ENCODE measurements at regions not wholly inside any gene's neighbourhood (a gene's known extent, or its start where the extent isn't known, plus 50 kb on each side); places are given as distances from the start of the nearest gene placed in this dataset.

- Histone ChIP-seq H3K9me3 (ENCODE audit: control insufficient read depth, insufficient read depth, low read length) (no peaks in the 10 kb centered on the region), H3K4me3 (ENCODE audit: low read depth, low read length) (no peak overlapping the region), H3K27ac (ENCODE audit: low read depth, low read length) (no peak overlapping the region), H3K27me3 (ENCODE audit: control insufficient read depth, insufficient read depth, low read length) (no peaks in the 10 kb centered on the region), H3K36me3 (ENCODE audit: control insufficient read depth, insufficient read depth, low read length) (no peaks in the 10 kb centered on the region), H3K4me1 (ENCODE audit: control insufficient read depth, insufficient read depth, low read length) (no peaks in the 10 kb centered on the region)
- peak in 3 of 6 donors; percentile 2 to 79 (median 14) for DNase-seq (ENCODE audit: low read depth in 4 of 6, low spot score in 6 of 6)
- WGBS (ENCODE audit: insufficient coverage), result 47% methylated on average over 3 of the region's 5 CpGs
These were observed 506.0 kb upstream of the CDH6 start for GRCh38 chr5:30687461-30687860.

DNA sequence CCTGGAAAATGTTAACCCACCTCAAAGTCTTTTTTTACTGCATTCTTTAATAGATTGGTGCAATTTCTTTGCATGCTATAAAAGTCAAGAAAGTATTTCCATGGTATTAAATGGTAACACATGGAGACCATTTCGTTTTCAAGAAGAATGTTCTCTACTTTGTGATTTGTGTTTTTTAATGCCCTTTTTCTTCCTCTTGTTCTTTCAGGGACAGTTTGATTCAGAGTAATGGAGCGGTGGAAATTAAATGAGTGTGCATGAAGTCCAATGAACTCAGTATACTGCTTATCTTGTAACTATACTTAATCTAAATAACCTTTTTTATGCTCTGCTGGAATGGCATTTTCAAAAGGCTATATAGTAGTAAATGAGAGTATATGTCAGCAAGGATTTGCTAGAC is 507.0 kb upstream of the CDH6 start:
- no peaks in the 10 kb centered on the region for H3K27me3 ChIP-seq (ENCODE audit: control insufficient read depth, insufficient read depth, low read length)
- no peak overlapping the region for H3K27ac ChIP-seq (ENCODE audit: low read depth, low read length)
- H3K4me1 ChIP-seq (ENCODE audit: control insufficient read depth, insufficient read depth, low read length), result no peaks in the 10 kb centered on the region
- H3K9me3 ChIP-seq (ENCODE audit: control insufficient read depth, insufficient read depth, low read length), result no peaks in the 10 kb centered on the region
- no CpG with 5 or more reads among the region's 2 CpGs for WGBS (ENCODE audit: insufficient coverage)
- H3K4me3 ChIP-seq (ENCODE audit: low read depth, low read length), result no peak overlapping the region
- H3K36me3 ChIP-seq (ENCODE audit: control insufficient read depth, insufficient read depth, low read length), result no peaks in the 10 kb centered on the region
- peak in 3 of 6 donors; percentile 15 to 72 (median 33) for DNase-seq (ENCODE audit: low read depth in 4 of 6, low spot score in 6 of 6)

GRCh38 chr5:30676223-30676840 is 517.2 kb upstream of the CDH6 start:
- DNase-seq (ENCODE audit: low read depth in 4 of 6, low spot score in 6 of 6), result no peak
- no peaks in the 10 kb centered on the region for H3K4me1 ChIP-seq (ENCODE audit: control insufficient read depth, insufficient read depth, low read length)
- WGBS (ENCODE audit: insufficient coverage), result no CpG with 5 or more reads among the region's 1 CpG
- H3K27me3 ChIP-seq (ENCODE audit: control insufficient read depth, insufficient read depth, low read length), result no peaks in the 10 kb centered on the region
- peaks cover 5% of the 10 kb centered on the region for H3K9me3 ChIP-seq (ENCODE audit: control insufficient read depth, insufficient read depth, low read length)
- H3K36me3 ChIP-seq (ENCODE audit: control insufficient read depth, insufficient read depth, low read length), result no peaks in the 10 kb centered on the region
- no peak overlapping the region for H3K4me3 ChIP-seq (ENCODE audit: low read depth, low read length)
- no peak overlapping the region for H3K27ac ChIP-seq (ENCODE audit: low read depth, low read length)

DNA sequence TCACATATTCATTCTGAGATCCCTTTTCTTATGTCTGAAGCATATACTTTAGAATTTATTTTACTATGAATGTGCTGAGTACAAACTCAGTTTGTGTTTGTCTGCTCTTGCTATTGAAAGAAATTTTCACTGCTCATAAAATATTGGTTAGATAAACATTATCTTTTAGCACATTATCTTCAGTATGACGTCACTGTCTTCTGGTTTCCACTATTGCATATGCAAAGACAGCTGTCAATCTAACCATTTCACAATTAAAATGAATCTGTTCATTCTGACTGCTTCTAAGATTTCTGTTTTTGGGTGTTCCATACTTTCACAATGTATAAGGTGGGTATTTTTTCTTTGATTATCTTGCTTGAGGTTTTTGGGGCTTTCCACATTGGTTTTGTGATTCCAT is 526.2 kb upstream of the CDH6 start:
- H3K4me3 ChIP-seq (ENCODE audit: low read depth, low read length), result no peak overlapping the region
- no peak overlapping the region for H3K27ac ChIP-seq (ENCODE audit: low read depth, low read length)
- DNase-seq (ENCODE audit: low read depth in 4 of 6, low spot score in 6 of 6), result no peak
- no peaks in the 10 kb centered on the region for H3K36me3 ChIP-seq (ENCODE audit: control insufficient read depth, insufficient read depth, low read length)
- WGBS (ENCODE audit: insufficient coverage), result no CpG with 5 or more reads among the region's 1 CpG
- H3K9me3 ChIP-seq (ENCODE audit: control insufficient read depth, insufficient read depth, low read length), result no peaks in the 10 kb centered on the region
- H3K4me1 ChIP-seq (ENCODE audit: control insufficient read depth, insufficient read depth, low read length), result no peaks in the 10 kb centered on the region
- H3K27me3 ChIP-seq (ENCODE audit: control insufficient read depth, insufficient read depth, low read length), result no peaks in the 10 kb centered on the region

GRCh38 chr5:30663536-30663935 is 530.0 kb upstream of the CDH6 start:
- Histone ChIP-seq H3K36me3 (ENCODE audit: control insufficient read depth, insufficient read depth, low read length) (no peaks in the 10 kb centered on the region), H3K9me3 (ENCODE audit: control insufficient read depth, insufficient read depth, low read length) (no peaks in the 10 kb centered on the region), H3K27me3 (ENCODE audit: control insufficient read depth, insufficient read depth, low read length) (no peaks in the 10 kb centered on the region), H3K4me1 (ENCODE audit: control insufficient read depth, insufficient read depth, low read length) (no peaks in the 10 kb centered on the region), H3K27ac (ENCODE audit: low read depth, low read length) (no peak overlapping the region), H3K4me3 (ENCODE audit: low read depth, low read length) (no peak overlapping the region)
- 14% methylated on average over 1 of the region's 2 CpGs for WGBS (ENCODE audit: insufficient coverage)
- DNase-seq (ENCODE audit: low read depth in 4 of 6, low spot score in 6 of 6), result peak in 3 of 6 donors; percentile 11 to 70 (median 23)

DNA sequence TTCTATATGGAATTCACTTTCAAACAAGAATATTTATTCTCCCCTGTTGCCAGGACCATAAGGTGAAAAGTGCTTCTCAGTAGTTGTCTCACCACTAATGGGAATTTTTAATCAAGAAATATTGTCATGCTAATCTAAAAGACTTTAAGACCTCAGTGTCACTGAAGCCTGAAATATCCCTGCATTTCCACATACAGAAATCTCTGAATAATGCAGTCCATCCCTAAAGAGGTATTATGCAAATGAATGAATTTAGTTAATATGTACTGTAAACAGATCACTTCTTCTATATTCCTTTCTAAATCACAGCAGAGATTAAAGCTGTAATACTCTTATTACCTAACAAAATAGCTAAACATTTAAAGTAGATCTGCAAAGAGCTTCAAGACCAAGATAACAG is 531.1 kb upstream of the CDH6 start:
- Histone ChIP-seq H3K4me1 (ENCODE audit: control insufficient read depth, insufficient read depth, low read length) (no peaks in the 10 kb centered on the region), H3K9me3 (ENCODE audit: control insufficient read depth, insufficient read depth, low read length) (no peaks in the 10 kb centered on the region), H3K36me3 (ENCODE audit: control insufficient read depth, insufficient read depth, low read length) (no peaks in the 10 kb centered on the region), H3K27ac (ENCODE audit: low read depth, low read length) (no peak overlapping the region), H3K27me3 (ENCODE audit: control insufficient read depth, insufficient read depth, low read length) (no peaks in the 10 kb centered on the region), H3K4me3 (ENCODE audit: low read depth, low read length) (no peak overlapping the region)
- peak in 1 of 6 donors; percentile 23 for DNase-seq (ENCODE audit: low read depth in 4 of 6, low spot score in 6 of 6)

- 69% methylated on average over 2 of the region's 3 CpGs for WGBS (ENCODE audit: insufficient coverage)
- no peaks in the 10 kb centered on the region for H3K36me3 ChIP-seq (ENCODE audit: control insufficient read depth, insufficient read depth, low read length)
These were observed 531.8 kb upstream of the CDH6 start for GRCh38 chr5:30661730-30662129.

GRCh38 chr5:30659417-30659816 is 534.1 kb upstream of the CDH6 start:
- H3K4me3 ChIP-seq (ENCODE audit: low read depth, low read length), result no peak overlapping the region
- H3K27me3 ChIP-seq (ENCODE audit: control insufficient read depth, insufficient read depth, low read length), result no peaks in the 10 kb centered on the region
- no peak for DNase-seq (ENCODE audit: low read depth in 4 of 6, low spot score in 6 of 6)
- H3K36me3 ChIP-seq (ENCODE audit: control insufficient read depth, insufficient read depth, low read length), result no peaks in the 10 kb centered on the region
- no peaks in the 10 kb centered on the region for H3K9me3 ChIP-seq (ENCODE audit: control insufficient read depth, insufficient read depth, low read length)
- no peak overlapping the region for H3K27ac ChIP-seq (ENCODE audit: low read depth, low read length)
- WGBS (ENCODE audit: insufficient coverage), result no CpG with 5 or more reads among the region's 2 CpGs
- no peaks in the 10 kb centered on the region for H3K4me1 ChIP-seq (ENCODE audit: control insufficient read depth, insufficient read depth, low read length)

More at GRCh38 chr5:30661730-30662129, 531.8 kb upstream of the CDH6 start:
- Histone ChIP-seq H3K4me3 (ENCODE audit: low read depth, low read length) (no peak overlapping the region), H3K9me3 (ENCODE audit: control insufficient read depth, insufficient read depth, low read length) (no peaks in the 10 kb centered on the region), H3K4me1 (ENCODE audit: control insufficient read depth, insufficient read depth, low read length) (no peaks in the 10 kb centered on the region), H3K27me3 (ENCODE audit: control insufficient read depth, insufficient read depth, low read length) (no peaks in the 10 kb centered on the region), H3K27ac (ENCODE audit: low read depth, low read length) (no peak overlapping the region)
- no peak for DNase-seq (ENCODE audit: low read depth in 4 of 6, low spot score in 6 of 6)

DNA sequence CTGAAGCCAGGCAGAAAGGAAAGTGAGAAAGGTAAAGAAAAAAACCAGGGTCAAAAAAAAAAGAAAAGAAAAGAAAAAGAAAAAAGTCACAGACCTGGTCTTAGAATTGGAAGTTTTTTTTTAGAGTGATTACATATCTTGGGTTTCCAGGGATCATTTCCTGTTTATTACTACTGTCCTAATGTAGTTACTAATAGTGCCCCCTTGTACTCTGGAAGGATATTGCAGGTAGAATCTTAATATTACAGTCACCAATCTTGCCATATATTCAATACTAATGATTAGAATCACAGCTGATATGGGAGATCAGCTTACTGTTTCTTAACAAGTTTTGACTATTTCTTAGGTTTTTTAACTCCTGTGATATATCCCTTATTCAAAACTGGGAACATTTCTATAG is 543.2 kb upstream of the CDH6 start:
- no peaks in the 10 kb centered on the region for H3K9me3 ChIP-seq (ENCODE audit: control insufficient read depth, insufficient read depth, low read length)
- H3K4me1 ChIP-seq (ENCODE audit: control insufficient read depth, insufficient read depth, low read length), result no peaks in the 10 kb centered on the region

DNA sequence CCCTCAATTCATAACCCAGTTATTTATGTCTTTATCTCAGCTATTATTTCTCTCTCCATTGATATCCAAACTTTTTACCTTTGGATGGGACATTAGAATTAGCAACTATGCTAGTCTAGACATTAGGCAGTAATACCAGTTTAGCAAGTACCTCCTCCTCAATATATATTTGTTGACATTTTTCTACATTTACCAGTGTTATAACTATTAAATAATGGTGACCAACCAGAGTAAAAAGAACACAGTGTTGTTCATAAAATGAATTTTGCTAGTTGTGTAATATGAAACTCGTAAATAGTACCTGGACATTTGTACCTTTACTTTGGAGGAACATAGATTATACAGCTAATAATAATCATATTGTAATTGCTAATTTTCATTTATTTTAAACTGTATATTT is 554.6 kb upstream of the CDH6 start:
- no peak overlapping the region for H3K27ac ChIP-seq (ENCODE audit: low read depth, low read length)
- H3K36me3 ChIP-seq (ENCODE audit: control insufficient read depth, insufficient read depth, low read length), result no peaks in the 10 kb centered on the region
- WGBS (ENCODE audit: insufficient coverage), result no CpG with 5 or more reads among the region's 1 CpG
- H3K27me3 ChIP-seq (ENCODE audit: control insufficient read depth, insufficient read depth, low read length), result no peaks in the 10 kb centered on the region
- H3K4me3 ChIP-seq (ENCODE audit: low read depth, low read length), result no peak overlapping the region
- H3K9me3 ChIP-seq (ENCODE audit: control insufficient read depth, insufficient read depth, low read length), result peaks cover 7% of the 10 kb centered on the region
- no peaks in the 10 kb centered on the region for H3K4me1 ChIP-seq (ENCODE audit: control insufficient read depth, insufficient read depth, low read length)
- no peak for DNase-seq (ENCODE audit: low read depth in 4 of 6, low spot score in 6 of 6)

More for the DNA sequence above, 543.2 kb upstream of the CDH6 start:
- DNase-seq (ENCODE audit: low read depth in 4 of 6, low spot score in 6 of 6), result no peak
- H3K4me3 ChIP-seq (ENCODE audit: low read depth, low read length), result no peak overlapping the region
- no peak overlapping the region for H3K27ac ChIP-seq (ENCODE audit: low read depth, low read length)
- H3K27me3 ChIP-seq (ENCODE audit: control insufficient read depth, insufficient read depth, low read length), result no peaks in the 10 kb centered on the region
- no peaks in the 10 kb centered on the region for H3K36me3 ChIP-seq (ENCODE audit: control insufficient read depth, insufficient read depth, low read length)

All from spinal cord (tissue), 9 donors.